ENCODE measurements at regions not wholly inside any gene's neighbourhood (a gene's known extent, or its start where the extent isn't known, plus 50 kb on each side); places are given as distances from the start of the nearest gene placed in this dataset.

DNA sequence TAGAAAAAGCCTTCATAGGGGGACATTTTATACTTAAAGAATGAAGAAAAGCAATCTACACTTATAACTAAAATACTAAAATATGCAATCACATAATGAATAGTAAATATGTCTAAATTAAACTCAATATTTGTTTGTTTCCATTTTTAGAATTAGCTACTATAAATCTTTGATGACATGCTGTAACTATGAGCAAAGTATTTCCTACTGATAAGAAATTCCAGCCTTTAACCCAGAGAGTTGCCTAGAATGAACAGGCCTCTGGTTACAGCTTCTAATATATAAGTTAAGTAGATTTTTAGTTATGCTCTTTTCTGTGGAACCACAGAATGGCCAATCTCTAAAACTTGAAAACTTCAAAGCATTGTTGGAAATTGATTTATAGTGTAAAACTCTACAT, 1465.6 kb upstream of the ZEB2 start:
- no peak for TF ChIP-seq EZH2phosphoT487 (IDR thresholded peaks at IDR 0.05; ENCODE audit: borderline replicate concordance, low read length)
- TF ChIP-seq, protein P1, sequence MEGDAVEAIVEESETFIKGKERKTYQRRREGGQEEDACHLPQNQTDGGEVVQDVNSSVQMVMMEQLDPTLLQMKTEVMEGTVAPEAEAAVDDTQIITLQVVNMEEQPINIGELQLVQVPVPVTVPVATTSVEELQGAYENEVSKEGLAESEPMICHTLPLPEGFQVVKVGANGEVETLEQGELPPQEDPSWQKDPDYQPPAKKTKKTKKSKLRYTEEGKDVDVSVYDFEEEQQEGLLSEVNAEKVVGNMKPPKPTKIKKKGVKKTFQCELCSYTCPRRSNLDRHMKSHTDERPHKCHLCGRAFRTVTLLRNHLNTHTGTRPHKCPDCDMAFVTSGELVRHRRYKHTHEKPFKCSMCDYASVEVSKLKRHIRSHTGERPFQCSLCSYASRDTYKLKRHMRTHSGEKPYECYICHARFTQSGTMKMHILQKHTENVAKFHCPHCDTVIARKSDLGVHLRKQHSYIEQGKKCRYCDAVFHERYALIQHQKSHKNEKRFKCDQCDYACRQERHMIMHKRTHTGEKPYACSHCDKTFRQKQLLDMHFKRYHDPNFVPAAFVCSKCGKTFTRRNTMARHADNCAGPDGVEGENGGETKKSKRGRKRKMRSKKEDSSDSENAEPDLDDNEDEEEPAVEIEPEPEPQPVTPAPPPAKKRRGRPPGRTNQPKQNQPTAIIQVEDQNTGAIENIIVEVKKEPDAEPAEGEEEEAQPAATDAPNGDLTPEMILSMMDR (conservative IDR thresholded peaks at IDR 0.05; ENCODE audit: low read depth, low read length) = no peak

Measured in PC-3 (cell line).